ENCODE measurements at regions not wholly inside any gene's neighbourhood (a gene's known extent, or its start where the extent isn't known, plus 50 kb on each side); places are given as distances from the start of the nearest gene placed in this dataset.

- DNase-seq = no peak
Observed at GRCh38 chr17:34733333-34733732, 154.0 kb downstream of the TMEM132E start.

- DNase-seq = no peak
Observed at GRCh38 chr17:34730816-34731215, 151.4 kb downstream of the TMEM132E start.

DNA sequence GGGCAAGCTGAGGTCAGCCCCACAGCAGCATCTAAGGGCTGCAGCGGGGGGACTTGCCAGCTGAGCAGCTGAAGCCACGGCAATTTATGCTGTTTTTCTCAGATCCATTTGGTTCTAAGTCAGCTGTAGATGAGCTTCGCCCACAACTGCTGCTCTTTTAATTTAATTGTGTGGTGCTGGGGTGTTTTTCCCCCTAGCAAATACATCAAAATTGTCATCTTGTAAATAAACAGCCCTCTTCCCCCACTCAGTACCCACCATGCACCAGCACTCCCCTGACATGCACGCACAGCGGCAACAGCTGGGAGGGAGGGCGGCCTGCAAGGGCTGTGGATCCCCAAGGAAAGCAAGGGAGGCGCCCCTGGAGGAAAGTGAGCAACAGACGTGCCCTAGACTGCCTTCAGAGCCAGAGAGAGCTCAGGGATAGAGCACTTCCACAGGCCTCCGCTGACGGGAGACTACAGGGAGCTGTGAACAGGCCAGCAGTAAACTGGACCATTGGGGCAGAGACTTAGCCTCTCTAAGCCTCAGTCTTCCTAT, 149.5 kb downstream of the TMEM132E start:
- no peak for DNase-seq

DNA sequence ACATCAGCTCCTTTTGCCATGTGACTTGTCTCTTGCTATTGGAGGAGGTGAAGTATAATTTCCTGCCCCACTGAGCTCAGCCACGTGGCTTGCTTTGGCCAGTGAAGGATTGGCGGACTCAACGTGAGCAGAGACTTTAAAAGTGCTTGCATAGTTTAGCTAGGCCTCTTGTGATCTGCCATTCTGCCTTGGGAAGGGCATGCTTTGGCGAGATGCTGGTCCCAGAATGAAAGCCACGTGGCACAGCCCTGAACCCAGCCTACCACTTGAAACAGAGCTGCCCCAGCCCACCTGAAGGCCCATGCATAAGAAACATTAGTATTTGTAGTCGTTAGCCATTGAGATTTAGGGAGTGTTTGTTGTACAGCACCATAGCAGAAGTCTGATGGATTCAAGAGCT, 148.2 kb downstream of the TMEM132E start:
- DNase-seq = no peak

GRCh38 chr17:34726536-34727384, 147.4 kb downstream of the TMEM132E start:
- DNase-seq = no peak

GRCh38 chr17:34725725-34726124, 146.3 kb downstream of the TMEM132E start:
- no peak for DNase-seq

DNA sequence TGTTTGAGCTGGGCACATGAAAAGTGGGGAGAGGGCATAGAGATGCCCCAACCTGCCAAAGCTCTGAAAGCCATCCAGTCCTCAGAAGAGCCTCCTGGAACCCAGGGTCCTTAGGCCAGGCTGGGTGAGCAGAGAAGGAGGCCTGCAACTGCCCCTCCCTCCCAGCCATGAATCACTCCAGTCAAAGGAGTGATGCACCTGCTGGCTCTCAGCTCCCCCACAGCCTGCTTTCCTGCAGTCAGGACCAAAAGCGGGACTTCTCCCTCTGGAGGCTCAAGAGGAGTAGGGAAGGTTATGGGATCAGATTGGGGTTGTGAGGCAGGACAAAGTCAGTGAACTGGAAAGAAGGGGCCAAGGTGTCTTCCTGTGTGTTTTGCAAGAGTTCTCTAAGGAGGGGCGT, 145.6 kb downstream of the TMEM132E start:
- DNase-seq = no peak

GRCh38 chr17:34723875-34724274, 144.5 kb downstream of the TMEM132E start:
- no peak for DNase-seq

DNA sequence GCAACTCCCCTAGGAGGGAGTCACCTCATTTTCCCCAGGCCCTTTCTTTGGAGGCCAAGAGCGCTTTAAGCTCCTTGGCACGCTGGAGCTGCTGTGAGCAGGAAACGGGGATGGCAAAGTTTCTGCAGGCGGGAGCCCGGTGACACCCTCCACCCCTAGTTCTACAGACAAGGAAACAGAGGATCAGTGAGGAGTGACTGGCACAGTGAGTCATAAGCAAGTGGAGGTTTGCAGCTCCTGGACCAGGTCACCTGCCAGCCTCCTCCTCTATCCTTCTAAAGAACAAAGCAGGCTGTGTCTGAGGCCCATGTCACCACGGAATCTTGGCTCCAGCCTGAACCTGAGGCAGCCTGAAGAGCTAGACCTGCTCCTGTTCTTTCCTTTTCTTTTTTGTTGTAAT, 141.9 kb downstream of the TMEM132E start:
- no peak for DNase-seq

DNA sequence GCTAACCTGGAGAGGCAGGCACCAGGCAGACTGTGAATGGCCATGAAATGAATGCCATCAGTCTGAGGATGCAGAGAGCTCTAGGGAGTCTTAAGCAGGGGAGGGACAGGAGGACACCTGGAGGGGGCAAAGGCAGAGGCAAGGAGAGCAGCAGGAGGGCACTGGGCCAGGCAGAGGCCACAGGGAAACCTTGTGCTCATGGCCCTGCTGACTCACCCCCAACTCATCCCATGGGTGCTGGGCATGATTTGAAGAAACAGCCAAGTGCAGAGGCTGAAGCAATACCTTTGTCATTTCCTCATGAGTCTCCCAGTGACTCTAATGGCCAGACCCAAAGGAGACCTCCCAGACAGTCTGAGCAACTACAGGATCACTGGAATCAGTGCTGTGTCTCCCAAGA, 141.4 kb downstream of the TMEM132E start:
- DNase-seq = no peak

DNA sequence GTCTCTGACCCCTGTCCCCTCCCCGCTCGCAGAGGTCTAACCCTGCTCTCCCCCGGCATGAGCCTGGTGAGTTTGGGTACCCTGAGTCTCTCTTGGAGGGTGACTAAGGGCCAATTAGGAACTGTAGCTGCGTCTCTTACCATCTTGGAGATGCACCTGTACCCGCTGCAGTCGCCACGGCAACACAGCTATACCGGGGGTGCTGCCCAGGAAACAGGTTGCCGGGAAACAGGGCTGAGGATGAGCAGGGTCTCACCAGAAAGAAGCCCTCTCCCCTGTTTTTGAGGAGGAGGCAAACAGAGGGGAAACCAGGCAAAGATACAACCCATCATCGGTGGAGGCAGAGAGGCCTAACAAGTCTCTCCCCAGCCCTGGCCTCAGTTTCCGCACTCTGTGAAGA, 140.2 kb downstream of the TMEM132E start:
- DNase-seq = no peak

DNA sequence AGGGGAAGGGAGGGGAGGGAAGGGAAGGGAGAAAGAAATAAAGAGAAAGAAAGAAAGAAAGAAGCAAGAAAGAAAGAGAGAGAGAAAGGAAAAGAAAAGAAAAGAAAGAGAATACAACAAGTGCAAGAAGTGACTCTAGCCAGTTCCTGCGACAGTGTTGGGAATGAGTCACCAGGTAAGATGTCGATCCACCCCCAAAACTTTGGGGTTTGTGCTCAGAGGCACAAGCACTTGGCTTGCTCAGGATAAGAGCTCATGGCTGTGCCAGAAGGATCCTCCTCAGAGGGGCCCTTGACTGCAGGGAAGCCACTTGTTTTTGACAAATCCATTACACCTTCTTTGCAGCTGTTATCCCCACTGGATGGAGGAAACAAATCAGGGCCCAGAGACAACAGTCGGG, 137.7 kb downstream of the TMEM132E start:
- DNase-seq = no peak

DNA sequence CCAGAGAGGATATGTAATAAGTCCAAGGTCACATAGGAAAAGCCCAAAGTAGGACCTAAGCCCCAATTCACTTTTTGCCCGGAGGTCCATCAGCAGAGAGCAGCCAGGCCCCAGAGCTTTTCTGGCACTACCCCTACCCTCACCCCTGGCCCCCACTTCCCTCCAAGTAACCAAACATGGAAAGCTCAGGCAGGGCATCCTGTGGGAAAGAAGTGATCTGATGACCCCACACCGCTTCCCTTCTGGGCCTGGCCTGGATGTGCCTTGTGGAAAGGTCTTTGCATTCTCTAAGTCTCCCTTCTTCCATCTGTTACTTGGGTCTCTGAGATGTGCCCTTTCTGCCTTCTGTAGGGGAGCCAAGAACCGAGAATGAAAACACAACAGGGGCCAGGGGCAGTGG, 136.9 kb downstream of the TMEM132E start:
- DNase-seq = no peak

DNA sequence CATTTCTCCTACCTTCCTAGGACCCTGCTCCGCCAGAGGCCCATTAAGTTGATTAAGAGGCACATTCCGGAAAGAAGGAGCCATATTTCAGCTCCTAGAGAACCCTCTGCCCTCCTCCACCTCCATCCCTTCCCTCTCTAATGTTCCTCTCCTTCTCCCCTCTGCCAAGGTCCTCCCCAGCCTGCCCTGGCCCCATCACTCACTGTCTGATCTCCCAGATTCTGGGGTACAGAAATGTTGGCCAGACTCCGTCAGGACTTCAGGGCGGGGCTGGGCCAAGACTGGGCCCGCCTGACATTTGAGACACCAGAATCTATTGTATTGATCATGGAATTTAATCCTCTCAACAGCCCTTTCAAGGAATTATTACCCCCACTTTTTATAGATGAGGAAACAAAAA, 136.1 kb downstream of the TMEM132E start:
- no peak for DNase-seq

- DNase-seq = no peak
Observed at GRCh38 chr17:34714475-34715410, 135.4 kb downstream of the TMEM132E start.

DNA sequence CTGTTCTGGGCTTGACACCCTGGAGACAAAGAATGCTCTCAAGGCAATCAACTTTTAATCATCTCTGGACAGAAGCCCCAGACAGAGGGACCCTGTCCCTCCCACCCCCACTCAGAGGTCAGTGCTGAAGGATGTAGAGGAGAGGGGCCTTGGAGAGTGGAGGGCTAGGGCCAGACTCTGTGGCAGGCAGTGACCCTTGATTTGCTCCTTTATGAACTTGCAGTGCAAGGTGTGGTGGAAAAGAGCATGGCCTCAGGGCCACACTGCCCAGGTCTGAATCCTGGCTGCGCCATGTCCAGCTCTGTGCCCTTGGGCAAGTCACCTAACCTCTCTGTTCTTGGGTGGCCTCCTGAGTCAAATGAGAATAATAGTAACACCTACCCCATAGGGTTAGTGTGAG, 134.3 kb downstream of the TMEM132E start:
- DNase-seq = no peak

DNA sequence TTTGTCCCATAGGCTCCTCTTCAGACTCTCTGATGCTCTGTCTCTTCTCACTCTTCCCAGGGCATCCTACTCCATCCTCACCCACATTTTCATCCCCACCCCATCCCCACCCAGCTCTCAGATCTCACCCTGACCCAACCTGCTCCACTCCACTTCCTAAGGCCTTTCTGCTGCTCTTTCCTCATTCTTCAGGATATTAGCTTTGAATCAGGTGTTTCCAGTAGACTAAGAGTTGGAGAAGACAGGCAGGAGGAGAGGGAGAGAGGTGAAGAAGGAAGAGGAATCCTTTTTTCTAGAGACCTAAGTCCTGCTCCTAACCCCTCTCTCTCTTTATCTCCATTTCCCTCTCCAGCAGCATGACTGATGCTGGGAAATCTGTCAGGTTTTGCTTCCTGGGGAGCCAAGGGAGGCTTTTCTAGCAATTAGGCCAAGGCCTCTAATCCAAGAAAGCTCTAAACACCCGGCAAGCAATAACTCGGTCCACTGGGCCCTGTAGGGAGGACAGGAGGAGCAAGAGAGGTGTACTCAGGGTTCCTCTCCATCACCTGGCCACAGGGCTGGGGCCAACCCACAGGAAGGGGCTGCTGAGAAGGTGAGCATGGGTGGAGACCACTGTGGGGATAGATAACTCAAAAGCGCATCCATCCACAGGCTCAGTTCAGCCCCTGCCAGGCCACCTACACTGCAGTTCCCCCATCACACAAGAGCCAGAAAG, 133.3 kb downstream of the TMEM132E start:
- no peak for DNase-seq

- no peak for DNase-seq
Observed at GRCh38 chr17:34711646-34712045, 132.3 kb downstream of the TMEM132E start.

DNA sequence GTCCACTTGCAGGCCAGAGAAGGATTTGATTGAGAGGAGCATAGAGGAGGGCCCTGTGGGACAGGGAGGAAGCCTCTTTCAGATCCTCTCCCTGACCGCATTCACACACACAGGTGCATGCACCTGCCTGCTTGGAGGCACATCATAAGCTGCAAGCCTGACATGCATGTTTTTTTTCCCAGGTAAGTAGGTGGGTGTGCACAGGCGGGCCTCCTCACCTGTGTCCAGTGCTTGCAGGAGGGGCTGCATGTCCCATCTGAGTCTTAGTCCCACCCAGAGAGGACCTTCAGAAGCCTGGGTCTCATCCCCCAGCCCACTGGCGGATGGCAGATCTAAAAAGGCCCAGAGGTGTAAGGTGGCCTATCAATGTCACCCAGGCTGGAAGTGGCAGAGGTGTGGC, 130.8 kb downstream of the TMEM132E start:
- no peak for DNase-seq

- DNase-seq = no peak
Observed at GRCh38 chr17:34709158-34709754, 129.9 kb downstream of the TMEM132E start.

GRCh38 chr17:34706029-34706428, 126.6 kb downstream of the TMEM132E start:
- DNase-seq = no peak

GRCh38 chr17:34703533-34703932, 124.2 kb downstream of the TMEM132E start:
- peak in 2 of 5 donors; percentile 4 to 6 for DNase-seq
